Inflammatory macrophage treated with lipopolysaccharide for 4 hours (primary cell): ENCODE measurements at regions not wholly inside any gene's neighbourhood (a gene's known extent, or its start where the extent isn't known, plus 50 kb on each side); places are given as distances from the start of the nearest gene placed in this dataset.

Experiments used
- DNase-seq: peaks from one replicate; pipeline ENCODE4 v3.0.0-alpha.2; 2020

- DNase-seq, result peak; percentile 13
Observed at GRCh38 chr15:62938825-62939224, 103.7 kb upstream of the TPM1 start.

- no peak for DNase-seq
Observed at GRCh38 chr15:62940093-62940754, 102.3 kb upstream of the TPM1 start.

- DNase-seq, result peak; percentile 91
Observed at GRCh38 chr15:62940755-62941361, 101.7 kb upstream of the TPM1 start.

- no peak for DNase-seq
Observed at GRCh38 chr15:62941699-62942098, 100.8 kb upstream of the TPM1 start.

GRCh38 chr15:62942428-62942827 lies 100.1 kb upstream of the TPM1 start:
- DNase-seq, result no peak

- no peak for DNase-seq
Observed at GRCh38 chr15:62945063-62945462, 97.5 kb upstream of the TPM1 start.

- DNase-seq, result peak; percentile 80
Observed at GRCh38 chr15:62945760-62946159, 96.8 kb upstream of the TPM1 start.

GRCh38 chr15:62946940-62947339 lies 95.6 kb upstream of the TPM1 start:
- DNase-seq, result no peak

- DNase-seq, result no peak
Observed at GRCh38 chr15:62950462-62950931, 92.0 kb upstream of the TPM1 start.

GRCh38 chr15:62951481-62951880 lies 91.1 kb upstream of the TPM1 start:
- DNase-seq, result no peak

GRCh38 chr15:62953021-62953420 lies 89.5 kb upstream of the TPM1 start:
- DNase-seq, result no peak

GRCh38 chr15:62953496-62954045 lies 89.0 kb upstream of the TPM1 start:
- DNase-seq, result no peak

GRCh38 chr15:62957130-62957529 lies 85.4 kb upstream of the TPM1 start:
- DNase-seq, result no peak

GRCh38 chr15:62958528-62959363 lies 83.8 kb upstream of the TPM1 start:
- no peak for DNase-seq

GRCh38 chr15:62961134-62961533 lies 81.4 kb upstream of the TPM1 start:
- no peak for DNase-seq

GRCh38 chr15:62962101-62962995 lies 80.2 kb upstream of the TPM1 start:
- DNase-seq, result no peak

GRCh38 chr15:62964251-62964650 lies 78.3 kb upstream of the TPM1 start:
- no peak for DNase-seq

- no peak for DNase-seq
Observed at GRCh38 chr15:62966294-62967078, 76.1 kb upstream of the TPM1 start.

- no peak for DNase-seq
Observed at GRCh38 chr15:62968699-62969098, 73.8 kb upstream of the TPM1 start.

- DNase-seq, result no peak
Observed at GRCh38 chr15:62969442-62970089, 73.0 kb upstream of the TPM1 start.

- no peak for DNase-seq
Observed at GRCh38 chr15:62972814-62973213, 69.7 kb upstream of the TPM1 start.
